PC-3 (cell line): ENCODE measurements at regions not wholly inside any gene's neighbourhood (a gene's known extent, or its start where the extent isn't known, plus 50 kb on each side); places are given as distances from the start of the nearest gene placed in this dataset.

Experiments
- CTCF ChIP-seq: fragments of 300-600 bp; sonication (generic); conservative IDR thresholded peaks from 2 replicates; pipeline ENCODE4 v1.5.1; 2017; ENCODE audit warnings: antibody characterized with exemption, low read depth, mild to moderate bottlenecking, low read length
- EZH2 ChIP-seq: fragments of 300-600 bp; sonication (generic); IDR thresholded peaks from one replicate; pipeline ENCODE4 v1.6.1; 2017; ENCODE audit warnings: antibody characterized with exemption, mild to moderate bottlenecking, low read length; ENCODE audit not compliant: unreplicated experiment

- no peak for TF ChIP-seq CTCF
- TF ChIP-seq EZH2: no peak
Observed at GRCh38 chr14:95445676-95446075, 70.8 kb downstream of the SYNE3 start.
